Osteoblast (primary cell): ENCODE measurements at regions not wholly inside any gene's neighbourhood (a gene's known extent, or its start where the extent isn't known, plus 50 kb on each side); places are given as distances from the start of the nearest gene placed in this dataset.

ENCODE experiments used
- DNase-seq: peaks from one replicate; pipeline ENCODE4 v3.0.0; 2011; ENCODE audit warnings: low spot score, mixed read lengths; ENCODE audit not compliant: insufficient read length; ENCODE audit errors: missing footprints
- H2AFZ ChIP-seq: 2 replicates; pipeline ENCODE4 v1.6.0; 2011; ENCODE audit warnings: mild to moderate bottlenecking, low read length
- H3K27ac ChIP-seq: 2 replicates; pipeline ENCODE4 v1.5.1; 2011; ENCODE audit warnings: mild to moderate bottlenecking, low read depth, low read length, moderate library complexity
- H3K27me3 ChIP-seq: 2 replicates; pipeline ENCODE4 v1.6.0; 2012; ENCODE audit warnings: mild to moderate bottlenecking, control low read depth, inconsistent platforms, low read length, moderate library complexity; ENCODE audit not compliant: insufficient read depth
- H3K36me3 ChIP-seq: 2 replicates; pipeline ENCODE4 v1.5.1; 2011; ENCODE audit warnings: mild to moderate bottlenecking, low read length, control low read depth, moderate library complexity; ENCODE audit not compliant: insufficient read depth
- H3K4me1 ChIP-seq: 2 replicates; pipeline ENCODE4 v1.5.1; 2011; ENCODE audit warnings: mild to moderate bottlenecking, low read length, control low read depth, moderate library complexity; ENCODE audit not compliant: insufficient read depth
- H3K4me2 ChIP-seq: 2 replicates; pipeline ENCODE4 v1.6.0; 2011; ENCODE audit warnings: mild to moderate bottlenecking, low read length; ENCODE audit not compliant: insufficient read depth
- H3K4me3 ChIP-seq: fragments of 200-600 bp; sonication (generic); 3 replicates; pipeline ENCODE4 v1.5.1; 2012; ENCODE audit warnings: mild to moderate bottlenecking, low read length, inconsistent platforms; ENCODE audit not compliant: insufficient read depth
- H3K79me2 ChIP-seq: 2 replicates; pipeline ENCODE4 v1.6.0; 2012; ENCODE audit warnings: mild to moderate bottlenecking, low read length, control low read depth, inconsistent platforms; ENCODE audit not compliant: insufficient read depth
- H3K9me3 ChIP-seq: 2 replicates; pipeline ENCODE4 v1.5.1; 2011; ENCODE audit warnings: low read depth, low read length, control low read depth
- H4K20me1 ChIP-seq: 2 replicates; pipeline ENCODE4 v1.6.0; 2012; ENCODE audit warnings: mild to moderate bottlenecking, low read length, control low read depth; ENCODE audit not compliant: insufficient read depth
- CTCF ChIP-seq: IDR thresholded peaks from 2 replicates; pipeline ENCODE4 v1.5.1; 2011; ENCODE audit warnings: mild to moderate bottlenecking, low read depth, low read length, moderate library complexity; ENCODE audit errors: extremely low read depth

- no peaks in the 10 kb centered on the region for H4K20me1 ChIP-seq
- TF ChIP-seq CTCF = no peak
- peak; percentile 6 for DNase-seq
- H3K36me3 ChIP-seq = no peaks in the 10 kb centered on the region
- H3K4me1 ChIP-seq = no peaks in the 10 kb centered on the region
- H3K27ac ChIP-seq = no peak overlapping the region
- H3K79me2 ChIP-seq = no peaks in the 10 kb centered on the region
- no peaks in the 10 kb centered on the region for H3K9me3 ChIP-seq
- peaks cover 3% of the 10 kb centered on the region for H3K27me3 ChIP-seq
- no peak overlapping the region for H3K4me3 ChIP-seq
- H3K4me2 ChIP-seq = no peak overlapping the region
- H2AFZ ChIP-seq = no peak overlapping the region
Measured at GRCh38 chr16:79723583-79724168, 123.1 kb upstream of the MAF start.

GRCh38 chr16:79721270-79721669 is 120.7 kb upstream of the MAF start:
- H3K4me1 ChIP-seq = no peaks in the 10 kb centered on the region
- H3K27me3 ChIP-seq = peaks cover 3% of the 10 kb centered on the region
- H3K79me2 ChIP-seq = no peaks in the 10 kb centered on the region
- H3K36me3 ChIP-seq = no peaks in the 10 kb centered on the region
- no peak overlapping the region for H3K4me2 ChIP-seq
- DNase-seq = no peak
- H2AFZ ChIP-seq = no peak overlapping the region
- H3K9me3 ChIP-seq = no peaks in the 10 kb centered on the region
- H3K4me3 ChIP-seq = no peak overlapping the region
- H3K27ac ChIP-seq = no peak overlapping the region
- TF ChIP-seq CTCF = no peak
- no peaks in the 10 kb centered on the region for H4K20me1 ChIP-seq

GRCh38 chr16:79717333-79718137 is 117.0 kb upstream of the MAF start:
- Histone ChIP-seq H3K27ac (no peak overlapping the region), H3K4me3 (no peak overlapping the region), H3K4me2 (no peak overlapping the region), H3K27me3 (peaks cover 3% of the 10 kb centered on the region), H3K4me1 (no peaks in the 10 kb centered on the region), H3K79me2 (no peaks in the 10 kb centered on the region), H4K20me1 (no peaks in the 10 kb centered on the region), H3K36me3 (no peaks in the 10 kb centered on the region), H2AFZ (no peak overlapping the region), H3K9me3 (no peaks in the 10 kb centered on the region)
- DNase-seq = peak; percentile 41
- TF ChIP-seq CTCF = no peak

GRCh38 chr16:79716645-79717332 is 116.3 kb upstream of the MAF start:
- H3K79me2 ChIP-seq = no peaks in the 10 kb centered on the region
- no peaks in the 10 kb centered on the region for H3K36me3 ChIP-seq
- TF ChIP-seq CTCF = no peak
- H4K20me1 ChIP-seq = no peaks in the 10 kb centered on the region
- H3K4me1 ChIP-seq = no peaks in the 10 kb centered on the region
- no peak for DNase-seq
- peaks cover 3% of the 10 kb centered on the region for H3K27me3 ChIP-seq
- no peak overlapping the region for H3K4me3 ChIP-seq
- H3K9me3 ChIP-seq = no peaks in the 10 kb centered on the region
- H2AFZ ChIP-seq = no peak overlapping the region
- no peak overlapping the region for H3K4me2 ChIP-seq
- no peak overlapping the region for H3K27ac ChIP-seq
